Myocyte (in vitro differentiated cells): ENCODE measurements at regions not wholly inside any gene's neighbourhood (a gene's known extent, or its start where the extent isn't known, plus 50 kb on each side); places are given as distances from the start of the nearest gene placed in this dataset.
A peak's percentile ranks its signal among the peaks of the same experiment; 100 is the strongest.
"Not testable (repeated sequence)": the region's sequence is repeated elsewhere in the genome, so short reads cannot be mapped to it uniquely, and the experiment has no call there.

ENCODE experiments used
- DNase-seq: peaks from one replicate; pipeline ENCODE4 v3.0.0-alpha.2; 2012; ENCODE audit warnings: low read depth

- no peak for DNase-seq
Measured at GRCh38 chr14:66248256-66248655, 237.9 kb upstream of the CCDC196 start.

GRCh38 chr14:66249544-66249943 lies 236.6 kb upstream of the CCDC196 start:
- no peak for DNase-seq

- DNase-seq, result no peak
Measured at GRCh38 chr14:66254038-66254437, 232.1 kb upstream of the CCDC196 start.

GRCh38 chr14:66268802-66269334 lies 217.3 kb upstream of the CCDC196 start:
- no peak for DNase-seq

GRCh38 chr14:66272221-66272620 lies 213.9 kb upstream of the CCDC196 start:
- no peak for DNase-seq

GRCh38 chr14:66273261-66273832 lies 212.8 kb upstream of the CCDC196 start:
- DNase-seq, result no peak

- DNase-seq, result not testable (repeated sequence)
Measured at GRCh38 chr14:66278418-66278817, 207.8 kb upstream of the CCDC196 start.

GRCh38 chr14:66281036-66281776 lies 205.0 kb upstream of the CCDC196 start:
- no peak for DNase-seq

- no peak for DNase-seq
Measured at GRCh38 chr14:66284346-66284745, 201.8 kb upstream of the CCDC196 start.

GRCh38 chr14:66288511-66288910 lies 197.7 kb upstream of the CCDC196 start:
- no peak for DNase-seq

- DNase-seq, result no peak
Measured at GRCh38 chr14:66291756-66292155, 194.4 kb upstream of the CCDC196 start.

- DNase-seq, result no peak
Measured at GRCh38 chr14:66293533-66294105, 192.6 kb upstream of the CCDC196 start.

- peak; percentile 1 for DNase-seq
Measured at GRCh38 chr14:66295386-66295785, 190.8 kb upstream of the CCDC196 start.

- no peak for DNase-seq
Measured at GRCh38 chr14:66300886-66301285, 185.3 kb upstream of the CCDC196 start.

- DNase-seq, result no peak
Measured at GRCh38 chr14:66306101-66306500, 180.1 kb upstream of the CCDC196 start.

- DNase-seq, result no peak
Measured at GRCh38 chr14:66311058-66311457, 175.1 kb upstream of the CCDC196 start.

GRCh38 chr14:66311990-66312389 lies 174.2 kb upstream of the CCDC196 start:
- no peak for DNase-seq

GRCh38 chr14:66312451-66312850 lies 173.7 kb upstream of the CCDC196 start:
- DNase-seq, result no peak

- DNase-seq, result no peak
Measured at GRCh38 chr14:66315098-66315497, 171.1 kb upstream of the CCDC196 start.

- DNase-seq, result no peak
Measured at GRCh38 chr14:66315548-66315947, 170.6 kb upstream of the CCDC196 start.

GRCh38 chr14:66322564-66322963 lies 163.6 kb upstream of the CCDC196 start:
- DNase-seq, result no peak

- DNase-seq, result no peak
Measured at GRCh38 chr14:66330228-66330627, 155.9 kb upstream of the CCDC196 start.

GRCh38 chr14:66330916-66331315 lies 155.3 kb upstream of the CCDC196 start:
- no peak for DNase-seq
